HK-2 (cell line): ENCODE measurements at regions not wholly inside any gene's neighbourhood (a gene's known extent, or its start where the extent isn't known, plus 50 kb on each side); places are given as distances from the start of the nearest gene placed in this dataset.

Experiments used
- DNase-seq: peaks from one replicate; pipeline ENCODE4 v3.0.0-alpha.2; 2018; ENCODE audit not compliant: unreplicated experiment

DNA sequence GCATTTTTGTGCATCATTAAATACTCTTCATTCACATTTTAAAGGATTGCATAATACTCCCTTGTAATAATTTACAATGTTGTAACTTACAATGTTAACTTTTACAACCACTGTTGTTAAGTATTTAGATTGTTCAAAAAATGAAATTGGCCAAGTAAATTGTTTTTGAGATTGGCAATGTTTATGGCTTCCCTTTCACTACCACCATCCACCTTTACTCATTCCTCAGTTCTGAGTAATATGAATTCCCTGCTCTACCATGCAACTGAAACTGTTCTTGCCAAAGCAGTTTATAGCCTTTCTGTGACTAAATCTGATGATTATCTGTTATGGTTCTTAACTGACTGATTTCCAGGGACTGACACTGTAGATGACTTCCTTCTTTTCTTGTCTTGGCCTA, 80.5 kb upstream of the TMEM106B start:
- no peak for DNase-seq

GRCh38 chr7:12131122-12131521, 80.0 kb upstream of the TMEM106B start:
- no peak for DNase-seq

GRCh38 chr7:12133865-12134264, 77.2 kb upstream of the TMEM106B start:
- DNase-seq = no peak

GRCh38 chr7:12136523-12136922, 74.6 kb upstream of the TMEM106B start:
- no peak for DNase-seq

DNA sequence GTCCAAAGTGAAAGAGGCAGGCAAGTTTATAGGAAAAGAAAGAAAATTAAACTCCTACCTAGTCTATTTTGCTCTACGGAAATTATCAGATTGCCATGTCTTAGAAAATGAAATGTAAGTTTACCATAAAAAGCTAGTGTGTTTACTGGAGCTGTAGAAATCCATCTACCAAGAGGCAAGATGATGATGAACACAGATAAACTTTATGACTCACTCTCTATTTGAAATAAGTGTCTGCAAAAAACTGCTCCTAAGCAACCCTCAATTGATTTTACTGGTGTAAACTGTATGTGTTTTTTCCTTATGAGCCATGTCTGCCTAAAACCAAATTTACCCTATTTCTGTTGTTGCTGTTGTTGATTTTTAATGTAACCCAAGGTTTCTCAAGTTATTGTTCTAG, 73.8 kb upstream of the TMEM106B start:
- no peak for DNase-seq

GRCh38 chr7:12138421-12138820, 72.7 kb upstream of the TMEM106B start:
- no peak for DNase-seq

DNA sequence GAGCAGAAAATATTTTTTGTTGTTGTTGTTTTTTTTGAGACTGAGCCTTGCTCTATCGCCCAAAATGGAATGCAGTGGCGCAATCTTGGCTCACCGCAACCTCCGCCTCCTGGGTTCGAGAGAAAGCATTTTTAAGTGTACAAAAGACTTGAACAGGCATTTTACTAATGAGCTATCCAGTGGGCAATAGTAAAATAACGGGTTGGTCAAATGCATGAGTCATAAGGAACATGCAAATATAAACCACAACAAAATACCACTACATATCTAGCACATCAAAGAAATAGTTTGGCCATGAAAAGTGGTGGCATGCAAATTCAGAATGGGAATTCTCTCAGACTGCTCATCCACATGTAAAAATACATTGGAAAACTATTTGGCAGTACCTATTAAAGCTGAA, 71.7 kb upstream of the TMEM106B start:
- no peak for DNase-seq

DNA sequence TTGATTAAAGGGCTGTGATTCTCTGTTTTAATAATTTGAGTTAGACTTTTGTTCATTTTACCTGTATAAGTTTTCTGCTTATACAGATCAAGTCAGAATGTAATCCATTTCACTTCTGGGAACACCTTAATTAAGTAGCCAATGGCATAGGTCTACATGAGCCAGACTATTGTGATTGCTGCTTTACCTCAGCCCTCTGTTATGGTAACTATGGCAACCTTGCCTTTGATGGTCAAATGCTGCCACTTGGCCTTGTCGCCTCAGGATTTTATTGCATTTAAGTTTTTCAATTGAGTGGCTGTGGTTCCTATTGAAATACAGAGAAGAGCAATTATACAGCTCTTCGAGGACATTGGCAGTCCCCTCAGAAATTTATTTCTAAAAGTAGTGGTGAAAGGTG, 64.3 kb upstream of the TMEM106B start:
- DNase-seq = no peak

DNA sequence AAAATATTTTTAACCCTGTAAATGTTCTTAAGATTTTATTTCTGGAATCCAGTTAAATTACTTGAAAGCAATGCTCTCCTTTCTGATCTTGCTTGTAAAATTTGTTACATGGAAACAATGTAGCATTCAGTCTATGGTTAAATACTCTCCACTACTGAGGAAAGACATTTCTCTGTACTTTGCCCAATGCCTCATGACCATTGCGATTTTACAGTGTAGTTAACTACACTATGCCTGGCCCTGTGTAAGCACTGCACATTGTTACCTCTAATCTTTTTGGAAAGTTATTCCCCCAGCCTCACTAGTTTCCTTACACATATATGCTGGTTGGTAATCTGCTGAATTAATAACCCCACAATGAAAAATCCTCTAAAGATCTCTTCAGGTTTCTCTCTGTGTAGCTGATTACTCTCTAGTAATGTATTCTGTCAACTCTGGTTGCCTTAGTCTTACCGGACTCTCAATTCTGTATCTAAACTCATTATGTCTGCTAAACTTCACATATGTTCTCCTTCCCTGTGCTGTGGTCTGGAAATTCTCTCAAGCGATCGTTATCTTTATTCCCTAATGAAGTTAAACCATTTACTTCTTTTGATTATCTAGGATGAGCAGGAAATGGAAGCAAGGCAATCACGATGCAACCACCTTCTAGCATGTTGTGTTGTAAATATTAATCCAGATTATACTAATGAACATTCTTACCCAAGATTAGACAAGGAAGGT, 58.7 kb upstream of the TMEM106B start:
- no peak for DNase-seq

GRCh38 chr7:12154119-12154518, 57.0 kb upstream of the TMEM106B start:
- DNase-seq = no peak

GRCh38 chr7:12157517-12157916, 53.6 kb upstream of the TMEM106B start:
- no peak for DNase-seq

- no peak for DNase-seq
Observed at GRCh38 chr7:12158334-12159060, 52.6 kb upstream of the TMEM106B start.

GRCh38 chr7:12161146-12161545, 49.9 kb upstream of the TMEM106B start:
- DNase-seq = no peak
